Eye (tissue), 1 donor: ENCODE measurements at regions not wholly inside any gene's neighbourhood (a gene's known extent, or its start where the extent isn't known, plus 50 kb on each side); places are given as distances from the start of the nearest gene placed in this dataset.
"Not testable (repeated sequence)": the region's sequence is repeated elsewhere in the genome, so short reads cannot be mapped to it uniquely, and the experiment has no call there.

Source experiments
- DNase-seq: peaks from one replicate; pipeline ENCODE4 v3.0.0-alpha.2; 2015

GRCh38 chr2:66014450-66014849 is 420.5 kb upstream of the MEIS1 start:
- DNase-seq: no peak

DNA sequence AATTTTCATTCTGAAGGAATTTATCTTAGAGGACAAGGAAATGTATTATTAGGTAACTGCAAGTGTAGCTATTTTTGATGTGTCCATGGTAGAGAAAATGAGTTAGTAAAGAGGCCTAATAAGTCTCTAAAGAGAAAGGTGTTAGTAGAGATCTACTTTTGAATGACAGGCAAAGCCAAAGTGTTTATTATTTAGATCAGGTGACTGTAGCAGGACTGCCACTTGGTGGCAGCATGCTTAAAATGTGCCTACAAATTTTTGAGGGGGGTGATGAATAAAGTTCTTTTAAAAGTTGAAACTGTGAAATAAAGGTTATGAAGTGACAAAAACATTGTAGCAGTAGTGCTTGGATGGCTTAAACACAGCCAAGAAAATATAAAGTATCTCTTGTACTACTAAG is 421.5 kb upstream of the MEIS1 start:
- no peak for DNase-seq

DNA sequence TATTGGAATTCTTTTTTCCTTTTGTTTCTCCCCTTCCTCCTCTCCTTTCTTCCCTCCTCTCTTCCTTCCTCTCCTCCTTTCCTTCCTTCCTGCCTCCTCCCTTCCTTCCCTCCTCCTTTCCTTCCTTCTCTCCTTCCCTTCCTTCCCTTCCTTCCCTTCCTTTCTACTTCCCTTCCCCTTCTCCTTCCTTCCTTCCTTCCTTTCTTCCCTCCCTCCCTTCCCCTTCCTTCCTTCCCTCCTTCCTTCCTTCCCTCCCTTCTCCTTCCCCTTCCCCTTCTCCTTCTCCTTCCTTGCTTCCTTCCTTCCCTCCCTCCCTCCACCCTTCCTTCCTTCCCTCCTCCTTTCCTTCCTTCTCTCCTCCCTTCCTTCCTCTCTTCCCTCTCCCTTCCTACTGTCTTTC is 431.0 kb upstream of the MEIS1 start:
- no peak for DNase-seq

GRCh38 chr2:66001538-66001937 is 433.4 kb upstream of the MEIS1 start:
- no peak for DNase-seq

- DNase-seq: no peak
These were observed 434.0 kb upstream of the MEIS1 start for GRCh38 chr2:66000901-66001300.

DNA sequence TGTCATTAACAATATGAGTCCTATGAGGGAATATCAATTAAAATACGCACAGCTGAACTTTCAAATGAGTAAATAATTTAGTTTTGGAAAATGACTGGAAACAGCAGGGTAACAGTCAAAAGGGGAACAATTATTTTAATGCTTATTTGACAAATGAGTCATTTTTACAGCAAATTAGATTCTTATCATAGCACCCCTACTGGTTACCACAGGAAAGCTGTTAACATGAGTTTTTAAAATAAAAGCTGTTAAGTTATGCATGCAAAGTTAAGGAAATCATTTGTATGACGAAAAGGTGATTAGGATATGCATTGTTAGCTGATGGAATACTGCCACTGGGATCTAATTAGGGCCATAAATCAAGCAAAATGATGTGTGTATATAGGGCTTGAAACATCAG is 435.1 kb upstream of the MEIS1 start:
- DNase-seq: no peak

- DNase-seq: no peak
These were observed 435.8 kb upstream of the MEIS1 start for GRCh38 chr2:65999103-65999502.

- DNase-seq: no peak
These were observed 437.0 kb upstream of the MEIS1 start for GRCh38 chr2:65997961-65998360.

DNA sequence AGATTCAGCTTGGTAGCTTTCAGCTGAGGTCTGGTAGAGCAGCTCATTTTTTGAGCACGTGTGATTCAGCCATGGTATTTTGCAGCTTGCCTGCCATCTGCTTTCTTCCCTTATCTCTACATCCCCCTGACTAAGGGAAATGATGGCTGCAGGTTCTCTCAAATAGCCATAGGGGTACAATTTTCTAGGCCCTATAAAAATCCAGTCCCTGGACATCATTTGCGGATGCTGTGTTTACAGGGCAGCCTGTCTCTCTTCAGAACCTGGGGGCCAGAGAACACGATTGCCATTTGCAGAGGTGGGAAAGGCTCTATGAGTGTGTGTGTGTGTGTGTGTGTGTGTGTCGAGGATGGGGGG is 442.7 kb upstream of the MEIS1 start:
- no peak for DNase-seq

DNA sequence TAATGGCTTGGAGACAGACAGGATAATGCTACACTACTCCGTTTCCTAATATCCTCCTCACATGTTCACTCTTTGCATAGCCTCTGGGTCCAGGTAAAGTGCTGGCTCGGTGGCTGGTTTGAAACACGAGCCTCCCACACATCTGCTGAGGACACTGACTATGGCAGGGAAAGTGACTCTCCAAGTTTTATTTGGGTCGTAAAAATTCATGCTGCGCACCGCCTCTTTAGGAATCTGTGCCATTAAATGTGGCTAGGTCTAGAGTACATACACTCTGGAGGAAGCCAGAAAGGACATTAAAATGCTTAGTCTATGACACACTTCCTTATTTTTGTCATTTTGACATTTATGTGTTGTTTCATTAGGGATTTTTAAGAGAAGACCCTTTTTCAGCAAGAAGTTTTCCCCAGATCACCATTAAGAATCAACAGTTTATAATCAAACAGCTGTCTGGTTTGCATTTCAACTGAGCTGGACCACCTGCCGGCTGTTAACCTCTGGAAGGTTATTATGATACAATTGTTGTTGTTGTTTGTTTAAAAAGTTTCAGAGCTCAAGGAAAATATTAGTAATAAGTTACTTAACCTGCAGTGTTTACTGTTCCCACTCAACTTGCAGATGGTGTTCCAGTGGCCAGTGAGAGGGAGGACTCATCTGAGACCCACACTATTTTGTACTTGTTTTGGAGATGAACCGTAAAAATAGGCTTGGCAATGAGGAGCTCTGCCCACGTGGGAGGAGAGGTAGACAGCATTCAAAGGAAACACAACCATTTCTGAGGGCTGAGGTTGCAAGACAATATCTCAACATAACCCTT is 443.3 kb upstream of the MEIS1 start:
- DNase-seq: no peak

GRCh38 chr2:65985986-65986385 is 448.9 kb upstream of the MEIS1 start:
- no peak for DNase-seq

- no peak for DNase-seq
These were observed 454.4 kb upstream of the MEIS1 start for GRCh38 chr2:65980531-65980930.

DNA sequence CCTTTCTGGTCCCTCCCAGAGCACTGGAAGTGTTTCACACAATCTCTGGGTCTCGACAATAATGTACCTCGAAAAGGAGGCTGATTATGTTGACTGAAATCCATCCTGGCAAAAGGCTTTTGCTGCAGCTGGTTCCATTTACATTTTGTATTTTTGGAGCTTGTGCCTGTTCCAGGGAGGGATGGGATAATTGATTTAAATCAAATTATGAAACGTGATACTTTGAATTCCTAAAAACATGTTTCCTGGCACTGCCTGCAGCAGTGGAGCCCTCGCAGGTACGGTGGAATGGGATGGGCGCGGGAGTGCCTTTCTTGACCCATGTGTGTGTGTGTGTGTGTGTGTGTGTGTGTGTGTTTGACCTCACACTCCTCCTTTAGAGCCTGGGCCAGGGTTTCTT is 455.5 kb upstream of the MEIS1 start:
- peak; percentile 40 for DNase-seq

GRCh38 chr2:65974067-65974723 is 460.7 kb upstream of the MEIS1 start:
- DNase-seq: no peak

DNA sequence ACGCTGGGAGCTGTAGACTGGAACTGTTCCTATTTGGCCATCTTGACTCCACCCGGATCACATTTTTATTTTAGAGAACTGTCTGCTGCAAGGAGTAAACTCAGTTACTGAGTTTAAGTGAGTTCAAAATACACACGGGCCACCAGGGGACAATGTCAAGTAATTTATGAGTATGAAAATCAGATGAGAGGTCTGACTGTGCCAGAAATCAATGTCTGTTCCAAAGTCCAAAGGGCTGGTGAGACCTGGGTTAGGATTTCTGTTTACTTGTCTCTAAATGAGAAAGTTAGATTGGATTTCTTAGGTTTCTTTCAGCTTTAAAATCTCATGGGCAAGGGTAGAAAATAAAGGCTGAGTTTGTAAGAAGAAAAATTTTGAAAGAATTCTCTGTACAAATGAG is 465.8 kb upstream of the MEIS1 start:
- no peak for DNase-seq

DNA sequence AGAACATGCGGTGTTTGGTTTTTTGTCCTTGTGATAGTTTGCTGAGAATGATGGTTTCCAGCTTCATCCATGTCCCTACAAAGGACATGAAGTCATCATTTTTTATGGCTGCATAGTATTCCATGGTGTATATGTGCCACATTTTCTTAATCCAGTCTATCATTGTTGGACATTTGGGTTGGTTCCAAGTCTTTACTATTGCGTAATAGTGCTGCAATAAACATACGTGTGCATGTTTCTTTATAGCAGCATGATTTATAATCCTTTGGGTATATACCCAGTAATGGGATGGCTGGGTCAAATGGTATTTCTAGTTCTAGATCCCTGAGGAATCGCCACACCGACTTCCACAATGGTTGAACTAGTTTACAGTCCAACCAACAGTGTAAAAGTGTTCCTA is 471.6 kb upstream of the MEIS1 start:
- not testable (repeated sequence) for DNase-seq

DNA sequence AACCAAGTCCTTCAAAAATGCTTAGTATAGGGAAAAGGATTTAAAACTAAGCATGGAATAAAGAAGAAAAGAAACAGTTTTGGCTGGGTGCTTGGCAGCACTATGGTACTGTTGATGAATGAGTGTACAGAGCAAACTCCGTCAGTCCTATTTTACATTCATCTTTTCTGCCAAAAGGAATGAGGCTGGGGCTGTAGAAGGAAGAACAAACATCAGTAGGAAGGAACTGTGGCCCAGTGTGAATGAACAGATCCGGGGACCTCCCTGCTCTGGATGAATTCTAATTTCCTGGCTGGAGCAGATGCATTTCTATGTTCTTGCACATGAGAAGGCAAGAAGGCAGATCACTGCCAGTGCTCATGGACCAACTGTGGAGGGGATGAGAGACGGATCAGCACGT is 474.0 kb upstream of the MEIS1 start:
- no peak for DNase-seq

GRCh38 chr2:65957886-65958285 is 477.0 kb upstream of the MEIS1 start:
- no peak for DNase-seq

- DNase-seq: no peak
These were observed 477.5 kb upstream of the MEIS1 start for GRCh38 chr2:65957454-65957853.

DNA sequence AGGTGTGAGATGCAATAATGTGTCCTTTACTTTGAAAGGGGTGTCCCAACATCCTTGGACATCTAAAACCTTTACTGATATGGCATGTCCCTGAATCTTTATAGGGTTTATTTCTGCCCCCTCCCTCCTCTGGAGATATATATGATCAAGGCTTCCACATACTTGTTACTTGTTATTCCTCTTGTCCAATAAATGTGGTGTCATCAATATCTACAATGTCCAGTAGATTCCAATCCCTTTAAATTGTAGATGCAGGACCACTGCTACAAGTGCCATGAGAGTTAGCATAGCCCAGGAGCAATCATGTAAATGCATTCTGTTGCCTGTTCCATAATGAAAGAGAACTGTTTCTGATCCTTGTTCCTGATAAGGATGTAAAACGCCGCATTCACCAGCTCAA is 479.7 kb upstream of the MEIS1 start:
- DNase-seq: no peak

DNA sequence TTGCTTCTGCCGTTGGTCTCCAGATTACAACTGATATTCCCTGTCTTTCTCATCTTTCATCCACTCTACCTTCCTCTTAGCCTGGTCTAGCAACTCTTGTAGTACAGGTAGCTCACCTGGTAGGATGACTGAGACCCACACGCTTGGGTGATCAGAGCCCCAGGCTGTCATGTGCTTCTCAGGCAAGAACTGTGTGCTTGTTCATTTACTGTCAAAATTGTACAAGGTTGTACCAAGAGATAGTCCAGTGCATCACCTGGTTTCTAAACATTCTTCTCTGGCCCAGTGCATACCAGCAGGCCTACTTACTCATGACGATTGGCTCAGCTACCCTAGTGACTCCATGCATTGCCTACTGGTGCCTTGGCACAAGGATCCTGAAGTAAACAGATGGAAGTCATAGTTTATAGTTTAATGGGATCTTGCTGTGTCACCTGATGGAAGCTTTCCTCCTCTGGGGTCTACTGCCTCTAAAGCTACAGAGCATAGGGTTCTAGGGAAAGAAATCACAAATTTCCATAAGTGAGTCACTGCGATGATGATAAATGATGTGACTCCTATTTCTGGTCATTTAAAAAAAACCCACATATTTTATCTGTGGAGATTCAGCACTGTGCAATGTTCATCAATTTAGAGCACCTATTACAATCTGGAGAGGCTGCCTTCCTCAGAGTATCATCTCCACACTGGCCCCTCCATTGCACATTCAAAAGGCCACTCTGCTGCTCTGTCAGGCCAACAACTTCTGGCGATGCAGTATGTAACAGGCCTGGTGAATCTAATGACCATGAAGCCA is 481.8 kb upstream of the MEIS1 start:
- no peak for DNase-seq

DNA sequence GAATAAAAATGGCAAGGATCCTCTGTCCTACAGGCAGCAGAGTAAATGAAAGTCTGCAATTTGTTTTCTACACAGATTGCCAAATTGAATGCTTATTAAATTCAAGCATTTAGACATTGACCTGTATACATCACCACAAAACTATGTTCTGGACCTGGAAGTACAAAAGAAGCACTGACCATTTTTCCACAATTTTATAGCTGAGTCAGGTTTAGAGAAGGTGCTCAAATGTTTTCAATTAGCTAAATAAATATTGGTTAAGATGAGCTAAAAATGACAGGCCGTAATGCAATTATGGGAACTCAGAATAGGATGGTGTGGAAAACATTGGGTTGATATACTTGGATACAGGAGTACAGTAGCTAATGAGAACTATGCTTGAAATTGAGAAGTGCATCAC is 490.7 kb upstream of the MEIS1 start:
- DNase-seq: no peak

- no peak for DNase-seq
These were observed 491.7 kb upstream of the MEIS1 start for GRCh38 chr2:65943099-65943786.
